SK-N-SH (cell line): ENCODE measurements at regions not wholly inside any gene's neighbourhood (a gene's known extent, or its start where the extent isn't known, plus 50 kb on each side); places are given as distances from the start of the nearest gene placed in this dataset.

Experiments used
- CTCF ChIA-PET: fragments of 300-600, 350-600 bp; formaldehyde crosslinking; extraction: SDS; loops from one replicate; lab custom pipeline; 2021; lab: Yijun Ruan, JAX
- POLR2A ChIA-PET: fragments of 350-600 bp; sonication (Branson Sonifier 250); formaldehyde crosslinking; extraction: SDS; loops from one replicate; lab custom pipeline; 2020; ENCODE audit warnings: antibody characterized with exemption, inconsistent platforms; lab: Yijun Ruan, JAX
- DNase-seq: peaks from one replicate; pipeline ENCODE4 v3.0.0; 2012
- H2AFZ ChIP-seq: fragments of 200-600 bp; sonication (generic); 2 replicates; pipeline ENCODE4 v1.8.1; 2016; ENCODE audit warnings: antibody characterized with exemption, mild to moderate bottlenecking, low read depth
- H3F3A ChIP-seq: fragments of 200-600 bp; sonication (generic); replicated peaks from 2 replicates; pipeline ENCODE3; 2016; ENCODE audit warnings: antibody characterized with exemption, mild to moderate bottlenecking; ENCODE audit not compliant: insufficient read depth
- H3K27ac ChIP-seq, 2 experiments: fragments of 200-500 bp in 1 of 2; fragments of 200-600 bp in 1 of 2; sonication (Bioruptor generic) in 1 of 2; sonication (generic), shearing (Covaris generic) in 1 of 2; 2 replicates each; pipeline versions ENCODE4 v1.5.1 to v1.6.1; 2014 to 2016; ENCODE audit warnings: low read depth in 2 of 2, inconsistent platforms in 1 of 2, low read length in 1 of 2, mild to moderate bottlenecking in 1 of 2, mixed read lengths in 1 of 2
- H3K27me3 ChIP-seq: fragments of 200-600 bp; sonication (generic), shearing (Covaris generic); 2 replicates; pipeline ENCODE4 v1.6.1; 2016; ENCODE audit warnings: mixed run types; ENCODE audit not compliant: insufficient read depth
- H3K36me3 ChIP-seq, 2 experiments: fragments of 200-500 bp in 1 of 2; fragments of 200-600 bp in 1 of 2; sonication (Bioruptor generic) in 1 of 2; sonication (generic) in 1 of 2; replicated peaks in 1 of 2; 2 replicates each; pipeline versions ENCODE3 to v1.5.1; 2014 to 2016; ENCODE audit warnings: low read length in 1 of 2, mild to moderate bottlenecking in 1 of 2; ENCODE audit not compliant: insufficient read depth in 2 of 2, control insufficient read depth in 1 of 2
- H3K4me1 ChIP-seq, 2 experiments: fragments of 200-500 bp in 1 of 2; fragments of 200-600 bp in 1 of 2; sonication (Bioruptor generic) in 1 of 2; sonication (generic), shearing (Covaris generic) in 1 of 2; 2 replicates each; pipeline versions ENCODE4 v1.5.1 to v1.6.1; 2014 to 2016; ENCODE audit warnings: low read depth in 1 of 2, low read length in 1 of 2, mixed run types in 1 of 2; ENCODE audit not compliant: insufficient read depth in 2 of 2, control insufficient read depth in 1 of 2
- H3K4me2 ChIP-seq: fragments of 200-600 bp; sonication (generic), shearing (Covaris generic); 2 replicates; pipeline ENCODE4 v1.6.1; 2017; ENCODE audit warnings: mixed run types
- H3K4me3 ChIP-seq, 2 experiments: fragments of 200-500 bp in 1 of 2; fragments of 200-600 bp in 1 of 2; sonication (Bioruptor generic) in 1 of 2; sonication (generic), shearing (Covaris generic) in 1 of 2; 2 replicates each; pipeline versions ENCODE4 v1.5.1 to v1.8.1; 2014 to 2016; ENCODE audit warnings: low read depth in 2 of 2, inconsistent platforms in 1 of 2, low read length in 1 of 2, mild to moderate bottlenecking in 1 of 2, mixed read lengths in 1 of 2, moderate library complexity in 1 of 2
- H3K79me2 ChIP-seq: fragments of 200-600 bp; sonication (generic); 2 replicates; pipeline ENCODE4 v1.8.1; 2017; ENCODE audit warnings: mild to moderate bottlenecking; ENCODE audit not compliant: insufficient read depth
- H3K9ac ChIP-seq: fragments of 200-600 bp; sonication (generic); 2 replicates; pipeline ENCODE4 v1.6.1; 2017; ENCODE audit warnings: mixed run types
- H3K9me2 ChIP-seq: fragments of 200-600 bp; sonication (generic); 2 replicates; pipeline ENCODE4 v1.6.1; 2017; ENCODE audit warnings: mixed run types
- H3K9me3 ChIP-seq: fragments of 200-600 bp; sonication (generic); 2 replicates; pipeline ENCODE4 v1.6.1; 2017; ENCODE audit warnings: mixed run types, mild to moderate bottlenecking, moderate library complexity
- H4K20me1 ChIP-seq: fragments of 200-600 bp; sonication (generic); 2 replicates; pipeline ENCODE4 v1.6.1; 2017; ENCODE audit warnings: mild to moderate bottlenecking, mixed run types; ENCODE audit not compliant: insufficient read depth
- FOXM1 ChIP-seq: IDR thresholded peaks from 2 replicates; pipeline ENCODE4 v1.4.0; 2012; ENCODE audit warnings: low read depth, mild to moderate bottlenecking
- GABPA ChIP-seq: IDR thresholded peaks from 2 replicates; pipeline ENCODE4 v1.4.0; 2012; ENCODE audit warnings: low read depth, mild to moderate bottlenecking
- POLR2AphosphoS5 ChIP-seq: IDR thresholded peaks from 2 replicates; pipeline ENCODE4 v1.6.1; 2012; ENCODE audit warnings: low read depth, low read length
- REST ChIP-seq: IDR thresholded peaks from 2 replicates; pipeline ENCODE4 v1.6.1; 2012; ENCODE audit warnings: mild to moderate bottlenecking, low read depth, low read length, moderate library complexity
- RXRA ChIP-seq: IDR thresholded peaks from 2 replicates; pipeline ENCODE4 v1.4.0; 2012; ENCODE audit warnings: low read depth, mild to moderate bottlenecking, borderline replicate concordance
- TAF1 ChIP-seq: IDR thresholded peaks from 2 replicates; pipeline ENCODE4 v1.6.1; 2012; ENCODE audit warnings: low read depth, mild to moderate bottlenecking, low read length, moderate library complexity, borderline replicate concordance
- TEAD4 ChIP-seq: IDR thresholded peaks from 2 replicates; pipeline ENCODE4 v1.4.0; 2012; ENCODE audit warnings: mild to moderate bottlenecking, borderline replicate concordance; ENCODE audit not compliant: insufficient read depth
- USF1 ChIP-seq: IDR thresholded peaks from 2 replicates; pipeline ENCODE4 v1.4.0; 2012; ENCODE audit warnings: low read depth, borderline replicate concordance
- USF2 ChIP-seq: fragments of 150-350 bp; IDR thresholded peaks from 2 replicates; pipeline ENCODE4 v1.6.1; 2017; ENCODE audit warnings: antibody characterized with exemption, low read length, low read depth, borderline replicate concordance
- WGBS: methylation state at CpG from one replicate; pipeline ENCODE4 v1.1.6; 2017; ENCODE audit warnings: low lambda C conversion rate; 5-methylcytosine and 5-hydroxymethylcytosine counted together
- TF ChIP-seq, protein P1 (sequence below): IDR thresholded peaks from 2 replicates; pipeline ENCODE4 v1.4.0; 2012; ENCODE audit warnings: low read depth, borderline replicate concordance

- Histone ChIP-seq H3K4me2 (peak overlapping the region; percentile 80), H3K9me3 (no peaks in the 10 kb centered on the region)
- DNase-seq = peak; percentile 76
- TF ChIP-seq TAF1 (peak; percentile 13; the same call in 1 of the 2 replicates), GABPA (no peak)
- TF ChIP-seq, all 33 proteins: peak for 1
- WGBS = 18% methylated on average over 10 of the region's 47 CpGs
- peak overlapping the region; percentile 92 for H3K9ac ChIP-seq
- peaks cover 0 to 32% of the 10 kb centered on the region in 2 experiments; a peak in 1 of 4 replicates for H3K4me1 ChIP-seq
- H2AFZ ChIP-seq = peak overlapping the region; percentile 86
- H3K4me3 ChIP-seq = peak overlapping the region; percentile 75 to 87
- peaks cover 5 to 14% of the 10 kb centered on the region in 2 experiments for H3K36me3 ChIP-seq
- no peaks in the 10 kb centered on the region for H3K9me2 ChIP-seq
- peaks cover 34% of the 10 kb centered on the region for H4K20me1 ChIP-seq
- peaks cover 53% of the 10 kb centered on the region for H3K79me2 ChIP-seq
- peak overlapping the region; percentile 77 to 89 for H3K27ac ChIP-seq
- H3K27me3 ChIP-seq = no peaks in the 10 kb centered on the region
- H3F3A ChIP-seq = no peaks in the 10 kb centered on the region
- POLR2A ChIA-PET = no interaction called here
- CTCF ChIA-PET = interaction anchor here (1.0 to 2.2 kb wide), 7 partner anchors 11 to 72 kb away, joined by 3 to 23 read pairs (median 4); no protein-coding TSS in a partner anchor
Measured at GRCh38 chr1:9182784-9183257, 51.8 kb upstream of the H6PD start.

GRCh38 chr1:9183441-9183840 lies 51.1 kb upstream of the H6PD start:
- H3K4me2 ChIP-seq = peak overlapping the region; percentile 80
- H3K36me3 ChIP-seq = peaks cover 2 to 12% of the 10 kb centered on the region in 2 experiments
- TF ChIP-seq POLR2AphosphoS5 = no peak
- no peak for TF ChIP-seq RXRA
- no peak for TF ChIP-seq TEAD4
- TF ChIP-seq USF2 = no peak
- TF ChIP-seq, protein P1, sequence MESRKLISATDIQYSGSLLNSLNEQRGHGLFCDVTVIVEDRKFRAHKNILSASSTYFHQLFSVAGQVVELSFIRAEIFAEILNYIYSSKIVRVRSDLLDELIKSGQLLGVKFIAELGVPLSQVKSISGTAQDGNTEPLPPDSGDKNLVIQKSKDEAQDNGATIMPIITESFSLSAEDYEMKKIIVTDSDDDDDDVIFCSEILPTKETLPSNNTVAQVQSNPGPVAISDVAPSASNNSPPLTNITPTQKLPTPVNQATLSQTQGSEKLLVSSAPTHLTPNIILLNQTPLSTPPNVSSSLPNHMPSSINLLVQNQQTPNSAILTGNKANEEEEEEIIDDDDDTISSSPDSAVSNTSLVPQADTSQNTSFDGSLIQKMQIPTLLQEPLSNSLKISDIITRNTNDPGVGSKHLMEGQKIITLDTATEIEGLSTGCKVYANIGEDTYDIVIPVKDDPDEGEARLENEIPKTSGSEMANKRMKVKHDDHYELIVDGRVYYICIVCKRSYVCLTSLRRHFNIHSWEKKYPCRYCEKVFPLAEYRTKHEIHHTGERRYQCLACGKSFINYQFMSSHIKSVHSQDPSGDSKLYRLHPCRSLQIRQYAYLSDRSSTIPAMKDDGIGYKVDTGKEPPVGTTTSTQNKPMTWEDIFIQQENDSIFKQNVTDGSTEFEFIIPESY = no peak
- TF ChIP-seq USF1 = no peak
- no peak for TF ChIP-seq FOXM1
- no peak for TF ChIP-seq REST
- 88% methylated on average over 18 of the region's 24 CpGs for WGBS
- H3K27me3 ChIP-seq = no peaks in the 10 kb centered on the region
- H3K9ac ChIP-seq = no peak overlapping the region
- H3K4me1 ChIP-seq = peaks cover 0 to 32% of the 10 kb centered on the region in 2 experiments; a peak in 1 of 4 replicates
- ChIA-PET CTCF (interaction anchor here (1.0 to 5.5 kb wide), 5 partner anchors 12 to 72 kb away, joined by 3 to 27 read pairs (median 8); no protein-coding TSS in a partner anchor), POLR2A (interaction anchor here (0.7 kb wide), 1 partner anchor 35 kb away, joined by 6 read pairs; no protein-coding TSS in a partner anchor)
- no peak for DNase-seq
- H3K27ac ChIP-seq = no peak overlapping the region; a peak in 1 of 4 replicates
- H3F3A ChIP-seq = no peaks in the 10 kb centered on the region
- no peaks in the 10 kb centered on the region for H3K9me2 ChIP-seq
- peaks cover 47% of the 10 kb centered on the region for H3K79me2 ChIP-seq
- H2AFZ ChIP-seq = no peak overlapping the region
- H3K9me3 ChIP-seq = no peaks in the 10 kb centered on the region
- peaks cover 27% of the 10 kb centered on the region for H4K20me1 ChIP-seq
- H3K4me3 ChIP-seq = peak overlapping the region; percentile 75 to 87; a peak in 3 of 4 replicates
